CD1c-positive myeloid dendritic cell (primary cell): ENCODE measurements at regions not wholly inside any gene's neighbourhood (a gene's known extent, or its start where the extent isn't known, plus 50 kb on each side); places are given as distances from the start of the nearest gene placed in this dataset.

Experiments
- DNase-seq: peaks from one replicate; pipeline ENCODE4 v3.0.0-alpha.2; 2016; ENCODE audit errors: extremely low spot score

GRCh38 chr15:94008104-94009074 lies 223.0 kb upstream of the MCTP2 start:
- DNase-seq = no peak

- no peak for DNase-seq
Observed at GRCh38 chr15:94004697-94005096, 226.7 kb upstream of the MCTP2 start.

- no peak for DNase-seq
Observed at GRCh38 chr15:94002041-94002440, 229.3 kb upstream of the MCTP2 start.

- no peak for DNase-seq
Observed at GRCh38 chr15:94001255-94001801, 230.0 kb upstream of the MCTP2 start.

GRCh38 chr15:94000606-94001005 lies 230.8 kb upstream of the MCTP2 start:
- no peak for DNase-seq

- DNase-seq = peak; percentile 10
Observed at GRCh38 chr15:93997071-93997658, 234.2 kb upstream of the MCTP2 start.

GRCh38 chr15:93989440-93989998 lies 241.8 kb upstream of the MCTP2 start:
- no peak for DNase-seq

- peak; percentile 1 for DNase-seq
Observed at GRCh38 chr15:93987068-93987467, 244.3 kb upstream of the MCTP2 start.

GRCh38 chr15:93986400-93986984 lies 244.9 kb upstream of the MCTP2 start:
- no peak for DNase-seq

- no peak for DNase-seq
Observed at GRCh38 chr15:93985925-93986324, 245.4 kb upstream of the MCTP2 start.

- DNase-seq = no peak
Observed at GRCh38 chr15:93985176-93985575, 246.2 kb upstream of the MCTP2 start.

- DNase-seq = no peak
Observed at GRCh38 chr15:93983526-93983925, 247.8 kb upstream of the MCTP2 start.

- no peak for DNase-seq
Observed at GRCh38 chr15:93982226-93982727, 249.1 kb upstream of the MCTP2 start.

- no peak for DNase-seq
Observed at GRCh38 chr15:93981706-93982105, 249.7 kb upstream of the MCTP2 start.

- no peak for DNase-seq
Observed at GRCh38 chr15:93980261-93980911, 251.0 kb upstream of the MCTP2 start.

GRCh38 chr15:93974804-93975481 lies 256.4 kb upstream of the MCTP2 start:
- no peak for DNase-seq

- DNase-seq = no peak
Observed at GRCh38 chr15:93973287-93973686, 258.1 kb upstream of the MCTP2 start.

- DNase-seq = no peak
Observed at GRCh38 chr15:93968773-93969172, 262.6 kb upstream of the MCTP2 start.

- no peak for DNase-seq
Observed at GRCh38 chr15:93965304-93965908, 266.0 kb upstream of the MCTP2 start.

GRCh38 chr15:93954985-93955571 lies 276.3 kb upstream of the MCTP2 start:
- no peak for DNase-seq
